SK-N-SH treated with all-trans-retinoic acid at 6 μM for 48 hours (cell line): ENCODE measurements at regions not wholly inside any gene's neighbourhood (a gene's known extent, or its start where the extent isn't known, plus 50 kb on each side); places are given as distances from the start of the nearest gene placed in this dataset.

Experiments used
- ATAC-seq: fragments of 200-7000 bp; cut with Tn5 transposase; 3 replicates; pipeline ENCODE4 v1.9.1; 2020; ENCODE audit warnings: mild to moderate bottlenecking, moderate library complexity
- ARNTL ChIP-seq: fragments of 450-650 bp; formaldehyde crosslinking; IDR thresholded peaks from 2 replicates; pipeline ENCODE4 v1.5.0; 2020; ENCODE audit warnings: low read depth, mild to moderate bottlenecking, moderate library complexity, borderline replicate concordance
- BACH2 ChIP-seq: fragments of 250-450 bp; sonication (Bioruptor Pico); IDR thresholded peaks from 2 replicates; pipeline ENCODE4 v1.9.0; 2021; ENCODE audit warnings: mild to moderate bottlenecking, borderline replicate concordance
- CREB5 ChIP-seq: fragments of 250-450 bp; sonication (Bioruptor Pico); IDR thresholded peaks from 2 replicates; pipeline ENCODE4 v1.5.1; 2020; ENCODE audit warnings: low read depth, mild to moderate bottlenecking, moderate library complexity
- CSDC2 ChIP-seq: fragments of 250-450 bp; sonication (Bioruptor Pico); IDR thresholded peaks from 2 replicates; pipeline ENCODE4 v1.5.0; 2020; ENCODE audit warnings: mild to moderate bottlenecking, moderate library complexity
- ESRRG ChIP-seq: fragments of 250-450 bp; sonication (Bioruptor Pico); IDR thresholded peaks from 2 replicates; pipeline ENCODE4 v1.6.1; 2021; ENCODE audit warnings: mild to moderate bottlenecking
- OSR1 ChIP-seq: fragments of 250-450 bp; sonication (Bioruptor Pico); IDR thresholded peaks from 2 replicates; pipeline ENCODE4 v1.8.0; 2022; ENCODE audit warnings: moderate library complexity, mild to moderate bottlenecking, inconsistent platforms
- PATZ1 ChIP-seq: fragments of 250-450 bp; sonication (Bioruptor Pico); IDR thresholded peaks from 2 replicates; pipeline ENCODE4 v1.8.0; 2020; ENCODE audit warnings: mild to moderate bottlenecking, moderate library complexity, borderline replicate concordance
- PPARA ChIP-seq: fragments of 250-450 bp; sonication (Bioruptor Pico); IDR thresholded peaks from 2 replicates; pipeline ENCODE4 v1.5.0; 2020; ENCODE audit warnings: mild to moderate bottlenecking, borderline replicate concordance
- RARB ChIP-seq: fragments of 250-450 bp; sonication (Bioruptor Pico); IDR thresholded peaks from 2 replicates; pipeline ENCODE4 v1.8.0; 2021; ENCODE audit warnings: mild to moderate bottlenecking, moderate library complexity
- TCF4 ChIP-seq: fragments of 250-450 bp; sonication (Bioruptor Pico); IDR thresholded peaks from 2 replicates; pipeline ENCODE4 v1.8.0; 2021; ENCODE audit warnings: mild to moderate bottlenecking, moderate library complexity, borderline replicate concordance
- TOX ChIP-seq: fragments of 250-450 bp; sonication (Bioruptor Pico); IDR thresholded peaks from 2 replicates; pipeline ENCODE4 v1.8.0; 2021; ENCODE audit warnings: mild to moderate bottlenecking, moderate library complexity, borderline replicate concordance
- ZC3H10 ChIP-seq: fragments of 250-450 bp; sonication (Bioruptor Pico); IDR thresholded peaks from 2 replicates; pipeline ENCODE4 v1.5.1; 2021; ENCODE audit warnings: mild to moderate bottlenecking, moderate library complexity
- ZFP3 ChIP-seq: fragments of 250-450 bp; sonication (Bioruptor Pico); IDR thresholded peaks from 2 replicates; pipeline ENCODE4 v1.5.0; 2020; ENCODE audit warnings: mild to moderate bottlenecking, moderate library complexity
- ZNF565 ChIP-seq: fragments of 450-650 bp; formaldehyde crosslinking; conservative IDR thresholded peaks from 2 replicates; pipeline ENCODE4 v1.5.0; 2020; ENCODE audit warnings: low read depth, mild to moderate bottlenecking, moderate library complexity
- ZNF70 ChIP-seq: fragments of 450-650 bp; formaldehyde crosslinking; IDR thresholded peaks from 2 replicates; pipeline ENCODE4 v1.5.0; 2020; ENCODE audit warnings: mild to moderate bottlenecking, moderate library complexity
- TF ChIP-seq, protein P1 (sequence below): fragments of 250-450 bp; sonication (Bioruptor Pico); IDR thresholded peaks from 2 replicates; pipeline ENCODE4 v1.5.0; 2020; ENCODE audit warnings: mild to moderate bottlenecking, moderate library complexity
- TF ChIP-seq, protein P2 (sequence below): fragments of 250-450 bp; sonication (Bioruptor Pico); IDR thresholded peaks from 2 replicates; pipeline ENCODE4 v1.8.0; 2021; ENCODE audit warnings: low read depth, mild to moderate bottlenecking, moderate library complexity, borderline replicate concordance
- TF ChIP-seq, protein P3 (sequence below): fragments of 250-450 bp; sonication (Bioruptor Pico); IDR thresholded peaks from 2 replicates; pipeline ENCODE4 v1.5.1; 2021; ENCODE audit warnings: mild to moderate bottlenecking, moderate library complexity

DNA sequence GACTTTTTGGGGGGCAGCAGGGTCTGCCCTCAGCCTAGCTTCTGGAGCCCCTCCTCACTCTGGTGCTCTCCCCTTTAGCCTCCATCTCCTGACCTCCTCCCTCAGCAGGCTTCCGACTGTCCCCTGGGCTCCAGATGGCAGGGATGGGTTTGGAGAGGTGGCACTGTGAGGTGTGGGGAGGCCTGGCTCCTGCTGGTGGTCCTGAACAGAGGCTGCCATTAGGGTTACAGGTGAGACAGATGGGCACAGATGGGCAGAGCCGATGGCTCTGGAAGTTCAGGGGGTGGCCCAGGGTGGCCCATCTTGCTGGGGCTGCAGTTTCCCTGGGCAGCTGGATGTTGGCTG lies 68.5 kb upstream of the BEGAIN start:
- TF ChIP-seq PPARA (no peak), PATZ1 (CRISPR knock-in tag) (no peak), CREB5 (CRISPR knock-in tag) (no peak), TOX (no peak), ESRRG (no peak)
- TF ChIP-seq, protein P1, sequence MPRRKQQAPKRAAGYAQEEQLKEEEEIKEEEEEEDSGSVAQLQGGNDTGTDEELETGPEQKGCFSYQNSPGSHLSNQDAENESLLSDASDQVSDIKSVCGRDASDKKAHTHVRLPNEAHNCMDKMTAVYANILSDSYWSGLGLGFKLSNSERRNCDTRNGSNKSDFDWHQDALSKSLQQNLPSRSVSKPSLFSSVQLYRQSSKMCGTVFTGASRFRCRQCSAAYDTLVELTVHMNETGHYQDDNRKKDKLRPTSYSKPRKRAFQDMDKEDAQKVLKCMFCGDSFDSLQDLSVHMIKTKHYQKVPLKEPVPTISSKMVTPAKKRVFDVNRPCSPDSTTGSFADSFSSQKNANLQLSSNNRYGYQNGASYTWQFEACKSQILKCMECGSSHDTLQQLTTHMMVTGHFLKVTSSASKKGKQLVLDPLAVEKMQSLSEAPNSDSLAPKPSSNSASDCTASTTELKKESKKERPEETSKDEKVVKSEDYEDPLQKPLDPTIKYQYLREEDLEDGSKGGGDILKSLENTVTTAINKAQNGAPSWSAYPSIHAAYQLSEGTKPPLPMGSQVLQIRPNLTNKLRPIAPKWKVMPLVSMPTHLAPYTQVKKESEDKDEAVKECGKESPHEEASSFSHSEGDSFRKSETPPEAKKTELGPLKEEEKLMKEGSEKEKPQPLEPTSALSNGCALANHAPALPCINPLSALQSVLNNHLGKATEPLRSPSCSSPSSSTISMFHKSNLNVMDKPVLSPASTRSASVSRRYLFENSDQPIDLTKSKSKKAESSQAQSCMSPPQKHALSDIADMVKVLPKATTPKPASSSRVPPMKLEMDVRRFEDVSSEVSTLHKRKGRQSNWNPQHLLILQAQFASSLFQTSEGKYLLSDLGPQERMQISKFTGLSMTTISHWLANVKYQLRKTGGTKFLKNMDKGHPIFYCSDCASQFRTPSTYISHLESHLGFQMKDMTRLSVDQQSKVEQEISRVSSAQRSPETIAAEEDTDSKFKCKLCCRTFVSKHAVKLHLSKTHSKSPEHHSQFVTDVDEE (CRISPR knock-in tag): no peak
- TF ChIP-seq, protein P2, sequence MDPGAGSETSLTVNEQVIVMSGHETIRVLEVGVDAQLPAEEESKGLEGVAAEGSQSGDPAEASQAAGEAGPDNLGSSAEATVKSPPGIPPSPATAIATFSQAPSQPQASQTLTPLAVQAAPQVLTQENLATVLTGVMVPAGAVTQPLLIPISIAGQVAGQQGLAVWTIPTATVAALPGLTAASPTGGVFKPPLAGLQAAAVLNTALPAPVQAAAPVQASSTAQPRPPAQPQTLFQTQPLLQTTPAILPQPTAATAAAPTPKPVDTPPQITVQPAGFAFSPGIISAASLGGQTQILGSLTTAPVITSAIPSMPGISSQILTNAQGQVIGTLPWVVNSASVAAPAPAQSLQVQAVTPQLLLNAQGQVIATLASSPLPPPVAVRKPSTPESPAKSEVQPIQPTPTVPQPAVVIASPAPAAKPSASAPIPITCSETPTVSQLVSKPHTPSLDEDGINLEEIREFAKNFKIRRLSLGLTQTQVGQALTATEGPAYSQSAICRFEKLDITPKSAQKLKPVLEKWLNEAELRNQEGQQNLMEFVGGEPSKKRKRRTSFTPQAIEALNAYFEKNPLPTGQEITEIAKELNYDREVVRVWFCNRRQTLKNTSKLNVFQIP (CRISPR knock-in tag): no peak
- ATAC-seq: no peak

DNA sequence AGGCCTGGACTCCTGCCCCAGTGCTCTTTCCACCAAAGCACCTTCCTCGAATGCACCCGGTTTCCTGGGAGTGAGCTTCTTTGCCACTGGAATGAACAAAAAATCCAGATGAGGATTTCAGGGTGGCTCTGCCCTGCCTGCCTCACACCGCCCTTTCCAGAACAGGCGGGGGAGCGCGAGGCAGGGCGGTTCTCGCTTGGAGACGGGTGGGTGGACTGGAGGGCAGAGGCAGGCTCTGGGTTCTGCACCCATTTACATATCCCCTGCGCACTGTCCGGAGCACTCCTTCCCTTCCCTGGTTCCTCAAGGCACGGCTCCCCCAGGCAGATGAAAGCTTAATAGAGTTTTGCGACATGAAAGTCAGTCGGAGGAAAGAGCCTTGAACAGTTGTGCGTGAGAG lies 69.7 kb upstream of the DLK1 start:
- no peak for TF ChIP-seq ZNF70 (CRISPR knock-in tag)
- no peak for TF ChIP-seq OSR1
- no peak for ATAC-seq

- TF ChIP-seq ARNTL (CRISPR knock-in tag): no peak
- TF ChIP-seq OSR1: no peak
- TF ChIP-seq TCF4 (CRISPR knock-in tag): no peak
- TF ChIP-seq, all 23 proteins: peak for 0
- no peak for ATAC-seq
Observed at GRCh38 chr14:100657780-100658179, 68.9 kb upstream of the DLK1 start.

- ATAC-seq: no peak
- TF ChIP-seq, protein P2 (CRISPR knock-in tag): no peak
- TF ChIP-seq PATZ1 (CRISPR knock-in tag) (no peak), CSDC2 (no peak), CREB5 (CRISPR knock-in tag) (no peak), BACH2 (CRISPR knock-in tag) (no peak), RARB (CRISPR knock-in tag) (no peak), ZNF565 (CRISPR knock-in tag) (no peak), ZFP3 (no peak), TOX (no peak), PPARA (no peak), ZC3H10 (no peak), ESRRG (no peak)
- TF ChIP-seq, protein P3, sequence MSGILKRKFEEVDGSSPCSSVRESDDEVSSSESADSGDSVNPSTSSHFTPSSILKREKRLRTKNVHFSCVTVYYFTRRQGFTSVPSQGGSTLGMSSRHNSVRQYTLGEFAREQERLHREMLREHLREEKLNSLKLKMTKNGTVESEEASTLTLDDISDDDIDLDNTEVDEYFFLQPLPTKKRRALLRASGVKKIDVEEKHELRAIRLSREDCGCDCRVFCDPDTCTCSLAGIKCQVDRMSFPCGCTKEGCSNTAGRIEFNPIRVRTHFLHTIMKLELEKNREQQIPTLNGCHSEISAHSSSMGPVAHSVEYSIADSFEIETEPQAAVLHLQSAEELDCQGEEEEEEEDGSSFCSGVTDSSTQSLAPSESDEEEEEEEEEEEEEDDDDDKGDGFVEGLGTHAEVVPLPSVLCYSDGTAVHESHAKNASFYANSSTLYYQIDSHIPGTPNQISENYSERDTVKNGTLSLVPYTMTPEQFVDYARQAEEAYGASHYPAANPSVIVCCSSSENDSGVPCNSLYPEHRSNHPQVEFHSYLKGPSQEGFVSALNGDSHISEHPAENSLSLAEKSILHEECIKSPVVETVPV: no peak
Observed at GRCh38 chr14:100658181-100658886, 68.4 kb upstream of the DLK1 start.
